NCI-H748 (cell line): ENCODE measurements at regions not wholly inside any gene's neighbourhood (a gene's known extent, or its start where the extent isn't known, plus 50 kb on each side); places are given as distances from the start of the nearest gene placed in this dataset.

Experiments
- DNase-seq: peaks from one replicate; lab custom pipeline; 2025; ENCODE audit not compliant: unreplicated experiment; lab: John Stamatoyannopoulos, UW

DNA sequence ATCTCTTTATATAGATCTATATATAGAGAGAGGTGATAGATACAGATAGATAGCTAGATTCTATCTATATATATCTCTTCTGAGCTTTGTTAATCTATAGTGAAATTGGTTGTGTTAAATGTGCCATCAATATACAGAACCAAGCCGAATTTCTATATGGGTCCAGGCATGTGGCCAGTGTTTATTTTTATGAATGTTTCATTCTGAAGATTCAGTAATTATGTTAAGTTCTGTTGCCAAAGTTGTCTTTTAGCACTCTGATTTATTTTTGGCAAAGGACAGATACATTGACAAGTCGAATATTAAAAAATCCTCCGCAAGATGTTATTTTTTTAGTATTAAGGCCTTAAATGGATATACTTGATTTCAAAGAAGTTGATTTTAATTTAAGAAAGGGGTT, 190.4 kb upstream of the HTR2A start:
- no peak for DNase-seq

DNA sequence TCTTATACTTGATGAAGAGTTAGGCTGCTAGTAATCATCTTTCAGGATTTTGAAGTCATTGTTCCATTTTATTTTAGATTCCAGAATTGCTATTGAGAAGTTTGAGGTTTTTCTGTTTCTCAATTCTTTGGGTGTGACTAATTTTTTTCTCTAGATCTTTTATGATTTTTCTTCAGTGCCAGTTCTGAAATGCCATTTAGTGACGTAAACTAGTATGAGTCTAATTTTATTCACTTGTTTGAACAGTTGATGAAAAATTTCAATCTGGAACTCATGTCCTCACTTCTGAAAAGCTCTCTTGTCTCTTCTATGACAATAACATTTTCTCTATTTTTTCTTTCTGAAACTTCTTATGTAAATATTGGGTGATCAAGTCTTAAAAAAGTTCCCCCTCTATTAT, 188.5 kb upstream of the HTR2A start:
- no peak for DNase-seq

GRCh38 chr13:47081850-47082249, 185.0 kb upstream of the HTR2A start:
- no peak for DNase-seq

GRCh38 chr13:47081246-47081645, 184.4 kb upstream of the HTR2A start:
- DNase-seq: no peak

DNA sequence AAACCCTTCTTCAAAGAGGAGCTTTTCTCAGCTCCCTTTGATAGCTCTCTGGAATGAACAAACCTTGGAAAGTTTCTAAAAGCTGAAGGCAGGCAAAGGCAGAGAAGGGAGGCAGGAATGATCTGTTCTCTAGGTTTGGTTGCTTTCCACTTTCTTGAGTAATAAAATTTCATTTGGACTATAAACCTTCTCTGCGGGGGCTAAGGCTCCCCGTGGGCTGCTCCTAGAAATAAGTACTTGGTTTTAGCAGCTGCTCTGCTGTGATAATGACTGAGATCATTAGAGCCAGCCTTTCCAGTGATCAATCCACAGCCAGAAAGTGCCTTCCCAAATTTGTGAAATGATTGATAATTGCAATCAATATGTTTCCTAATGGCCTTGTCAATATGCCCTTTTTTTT, 183.8 kb upstream of the HTR2A start:
- no peak for DNase-seq

- no peak for DNase-seq
These were observed 179.6 kb upstream of the HTR2A start for GRCh38 chr13:47076500-47076899.

- no peak for DNase-seq
These were observed 172.3 kb upstream of the HTR2A start for GRCh38 chr13:47069133-47069532.

DNA sequence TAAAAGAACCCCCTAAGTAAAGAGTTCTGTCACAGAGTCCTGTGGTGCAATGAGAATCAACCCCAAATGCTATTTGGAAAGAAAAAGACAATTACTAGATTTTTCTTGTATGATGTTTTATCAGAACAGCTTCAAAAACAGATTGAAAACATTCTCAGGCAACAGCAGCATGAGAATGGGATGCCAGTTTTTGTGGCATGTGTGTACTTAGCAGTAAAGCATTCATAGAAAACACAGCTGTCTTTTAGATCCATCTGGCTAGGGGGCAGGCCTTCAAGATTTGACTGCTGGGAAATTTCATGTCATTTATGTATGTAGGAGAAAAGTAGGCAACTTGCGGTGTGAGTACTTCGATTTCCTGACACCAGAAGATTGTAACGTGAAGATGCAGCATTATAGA, 170.5 kb upstream of the HTR2A start:
- peak; percentile 12 for DNase-seq

GRCh38 chr13:47066226-47066625, 169.4 kb upstream of the HTR2A start:
- no peak for DNase-seq

GRCh38 chr13:47064381-47064780, 167.5 kb upstream of the HTR2A start:
- DNase-seq: no peak

- DNase-seq: no peak
These were observed 152.6 kb upstream of the HTR2A start for GRCh38 chr13:47049276-47049989.

GRCh38 chr13:47046706-47047105, 149.9 kb upstream of the HTR2A start:
- DNase-seq: no peak

GRCh38 chr13:47044842-47045241, 148.0 kb upstream of the HTR2A start:
- DNase-seq: no peak

DNA sequence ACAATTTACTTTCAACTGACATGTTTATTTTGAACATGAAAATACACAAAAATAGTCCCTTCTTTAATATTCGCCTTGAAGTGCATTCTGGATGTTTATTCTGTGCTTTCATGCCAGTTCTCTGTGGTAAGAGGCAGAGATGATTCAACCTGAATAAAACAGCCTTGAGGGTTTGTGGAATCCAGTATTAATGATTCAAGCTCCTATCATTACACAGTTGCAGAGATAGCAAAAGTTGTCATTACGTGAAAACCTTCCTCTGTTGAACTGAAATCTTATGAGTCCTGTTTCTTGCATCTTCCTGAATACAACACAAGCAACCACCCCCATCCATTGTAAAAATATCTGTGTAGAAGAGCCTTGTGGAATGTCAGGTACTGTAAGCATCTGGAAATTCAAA, 142.3 kb upstream of the HTR2A start:
- no peak for DNase-seq

GRCh38 chr13:47038188-47038587, 141.3 kb upstream of the HTR2A start:
- no peak for DNase-seq

DNA sequence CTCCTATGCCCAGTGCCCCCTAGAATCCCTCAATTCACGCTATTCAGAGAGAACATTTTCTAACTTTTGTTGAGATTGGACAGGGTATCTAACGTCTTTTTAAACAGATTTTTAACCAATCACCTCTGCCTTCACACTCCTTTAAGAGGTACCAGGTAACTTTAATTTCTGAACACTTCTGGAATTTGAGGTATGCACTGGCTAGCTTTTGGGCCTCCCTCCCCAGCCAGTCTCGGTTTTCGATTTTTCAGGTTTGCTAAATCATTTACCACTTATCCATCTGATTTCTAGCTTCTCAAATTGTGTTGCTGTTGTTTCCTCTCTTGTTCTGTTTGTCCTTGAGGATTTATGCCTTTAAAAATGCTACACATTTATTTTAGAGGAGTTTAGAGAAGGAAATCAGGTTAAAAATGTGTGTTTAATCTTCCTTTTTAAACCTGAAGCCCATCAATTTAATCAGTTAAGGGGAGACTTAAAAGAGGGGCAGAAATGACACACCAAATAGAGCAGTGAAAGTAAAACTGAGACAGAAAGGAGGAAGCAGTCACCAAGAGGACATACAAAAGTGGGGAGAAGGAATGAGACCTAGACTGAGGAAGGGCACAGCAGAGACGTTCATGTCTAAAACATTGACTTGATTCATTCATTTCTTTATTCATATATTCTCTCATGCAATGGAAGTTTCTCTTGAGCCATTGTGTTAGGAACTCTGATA, 139.6 kb upstream of the HTR2A start:
- DNase-seq: no peak

DNA sequence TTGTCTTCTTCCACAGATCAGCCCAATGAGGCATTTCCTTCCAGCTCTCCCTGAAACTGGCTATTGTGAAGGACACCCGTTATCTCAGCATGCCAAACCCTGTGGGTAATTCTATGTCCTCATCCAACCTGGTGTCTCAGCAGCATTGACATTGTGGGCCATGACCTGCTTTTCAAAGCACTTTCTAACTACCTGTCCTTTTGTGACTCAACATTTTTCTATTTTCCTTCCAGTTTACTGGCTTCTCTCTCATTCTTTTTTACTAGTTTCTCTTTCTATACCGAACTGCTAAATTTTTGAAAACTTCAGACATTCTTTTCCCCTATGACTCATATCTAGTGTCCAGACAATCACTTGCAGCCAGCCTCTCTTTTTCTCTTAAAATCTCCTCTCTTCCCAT, 136.4 kb upstream of the HTR2A start:
- no peak for DNase-seq

- DNase-seq: no peak
These were observed 131.1 kb upstream of the HTR2A start for GRCh38 chr13:47027780-47028437.

DNA sequence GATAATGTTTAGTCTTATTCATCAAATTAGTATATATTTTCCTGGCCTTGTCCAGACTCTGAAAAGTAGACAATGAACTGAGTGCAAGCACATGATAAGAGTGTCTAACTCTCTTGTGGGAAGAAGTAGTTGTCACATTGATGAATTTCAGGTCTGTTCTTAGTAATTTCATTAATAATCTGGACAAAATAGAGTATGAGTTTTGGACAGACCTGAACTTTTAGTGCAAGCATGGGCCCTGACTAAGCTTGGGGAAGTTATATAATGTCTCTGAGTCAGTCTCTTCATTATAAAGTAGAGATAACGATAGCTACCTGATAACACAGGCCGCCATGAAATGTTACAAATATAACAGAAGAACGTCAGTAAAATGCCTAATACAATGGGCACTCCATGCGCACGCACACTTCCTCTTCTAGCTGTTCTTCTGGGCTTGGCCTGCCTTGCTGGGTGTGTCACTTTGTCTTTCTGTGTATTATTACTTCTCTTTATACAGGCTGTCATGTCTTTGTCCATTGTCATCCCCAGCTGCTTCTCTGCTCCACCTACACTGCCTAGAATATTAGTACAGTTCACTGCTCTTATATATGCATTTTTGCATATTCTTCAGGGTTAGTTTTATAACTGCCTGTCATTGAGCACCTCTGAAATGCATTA, 129.1 kb upstream of the HTR2A start:
- no peak for DNase-seq

DNA sequence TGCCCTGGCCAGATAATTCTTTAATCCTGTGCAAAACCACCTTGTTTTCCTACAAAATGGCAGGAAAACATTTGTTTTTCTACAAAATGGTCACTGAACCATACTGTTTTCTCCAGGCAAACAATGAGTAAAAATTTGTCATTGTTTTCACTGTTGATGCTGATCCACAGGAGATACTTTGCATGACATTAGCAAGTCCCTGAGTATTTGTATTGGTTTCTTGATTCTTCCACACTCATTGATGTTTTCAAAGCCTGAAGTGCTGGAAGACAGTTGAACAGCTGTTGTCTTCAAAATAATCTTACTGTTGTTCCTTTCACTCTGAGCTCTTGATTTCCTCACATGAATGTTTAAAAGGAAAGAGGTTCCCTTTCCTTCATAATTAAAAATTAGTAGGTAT, 123.1 kb upstream of the HTR2A start:
- no peak for DNase-seq

DNA sequence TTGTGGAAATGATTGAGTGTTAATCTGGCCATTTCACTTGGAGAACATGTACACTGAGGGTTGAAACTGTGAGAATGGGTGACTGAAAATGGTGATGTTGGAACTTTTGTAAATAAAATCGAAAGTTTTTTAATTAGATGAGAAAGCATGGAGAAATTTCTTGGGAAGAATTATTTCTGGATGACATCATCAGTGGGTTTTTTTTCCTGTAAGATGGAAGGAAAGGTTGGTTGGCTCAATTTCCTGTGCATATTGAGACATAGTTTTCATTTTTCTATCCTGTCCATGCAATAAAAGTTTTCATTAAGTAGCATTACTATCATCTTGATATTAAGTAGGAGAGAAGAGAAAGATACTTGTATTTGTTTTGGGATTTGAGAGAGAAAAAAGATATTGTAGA, 120.6 kb upstream of the HTR2A start:
- DNase-seq: no peak

DNA sequence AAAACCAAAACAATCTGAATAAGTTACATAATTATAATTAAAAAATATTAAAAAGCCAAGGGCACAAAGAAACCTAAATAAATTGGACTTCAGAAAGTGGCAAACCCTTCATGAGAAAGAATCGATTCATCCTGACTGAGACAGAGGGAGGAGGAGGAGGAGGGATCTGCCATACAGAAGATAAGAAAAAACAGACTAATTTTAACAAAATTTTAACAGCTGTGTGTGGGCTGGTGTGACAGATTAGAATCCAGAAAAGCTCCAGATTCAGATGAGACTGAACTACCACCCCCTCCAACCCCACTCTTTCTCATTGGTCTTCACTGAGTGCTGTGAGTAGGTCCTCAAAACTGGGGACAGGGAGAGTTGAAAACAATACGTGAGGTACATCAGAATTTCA, 111.5 kb upstream of the HTR2A start:
- DNase-seq: no peak
